SJSA1 (cell line): ENCODE measurements at regions not wholly inside any gene's neighbourhood (a gene's known extent, or its start where the extent isn't known, plus 50 kb on each side); places are given as distances from the start of the nearest gene placed in this dataset.
"Not testable (repeated sequence)": the region's sequence is repeated elsewhere in the genome, so short reads cannot be mapped to it uniquely, and the experiment has no call there.

Source experiments
- DNase-seq, 2 experiments: peaks; one replicate each; pipeline ENCODE4 v3.0.0-alpha.2; 2015 to 2020; ENCODE audit warnings: low spot score in 2 of 2, low read depth in 1 of 2
- H3K27ac ChIP-seq: fragments of 250-450 bp; sonication (Bioruptor Pico); 2 replicates; pipeline ENCODE4 v1.5.1; 2020; ENCODE audit warnings: mild to moderate bottlenecking, moderate library complexity
- H3K27me3 ChIP-seq: fragments of 250-450 bp; sonication (Bioruptor Pico); replicated peaks from 2 replicates; pipeline ENCODE4 v1.5.1; 2020; ENCODE audit warnings: mild to moderate bottlenecking, moderate library complexity
- H3K36me3 ChIP-seq: fragments of 250-450 bp; sonication (Bioruptor Pico); 2 replicates; pipeline ENCODE4 v1.5.1; 2020; ENCODE audit warnings: mild to moderate bottlenecking
- H3K4me1 ChIP-seq: fragments of 250-450 bp; sonication (Bioruptor Pico); replicated peaks from 2 replicates; pipeline ENCODE4 v1.6.1; 2021; ENCODE audit warnings: mild to moderate bottlenecking
- H3K4me3 ChIP-seq: fragments of 250-450 bp; sonication (Bioruptor Pico); 2 replicates; pipeline ENCODE4 v1.5.1; 2020; ENCODE audit warnings: mild to moderate bottlenecking
- H3K9me3 ChIP-seq: fragments of 250-450 bp; sonication (Bioruptor Pico); replicated peaks from 2 replicates; pipeline ENCODE4 v1.5.1; 2020; ENCODE audit warnings: mild to moderate bottlenecking

DNA sequence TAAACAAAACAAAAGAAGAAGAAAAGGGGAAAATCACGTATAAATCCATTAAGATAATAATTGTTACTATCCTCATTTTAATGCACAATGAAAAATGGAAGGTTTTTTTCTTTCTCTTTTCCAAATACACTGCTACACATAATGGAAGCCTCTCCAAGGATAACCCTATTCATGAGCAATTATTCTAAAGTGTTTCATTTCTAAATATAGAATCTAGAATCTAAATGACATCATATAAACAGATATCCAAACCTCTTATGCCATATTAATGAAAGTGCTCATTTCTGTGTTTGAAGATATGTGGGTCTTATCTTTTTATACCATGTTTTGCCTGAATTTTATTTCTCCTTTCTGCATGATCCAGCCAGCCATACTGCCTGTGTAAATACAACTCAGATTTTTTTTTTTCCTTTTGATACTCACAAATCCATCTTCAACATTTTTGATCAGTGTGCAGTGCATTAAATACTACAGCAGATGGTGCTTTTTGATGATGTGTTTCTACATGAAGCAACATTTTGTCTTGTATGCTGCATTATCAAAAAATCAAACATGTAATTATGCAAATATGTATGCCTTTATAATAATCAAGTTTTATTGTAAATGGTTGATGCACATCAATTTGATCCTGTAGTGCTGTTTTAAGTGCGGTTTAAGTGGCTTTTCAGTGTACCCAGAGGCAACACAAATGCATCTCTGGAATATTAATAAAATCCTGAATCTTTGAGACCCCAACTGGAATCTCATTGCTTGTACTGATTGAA lies 625.6 kb upstream of the PTBP2 start:
- H3K27me3 ChIP-seq: no peaks in the 10 kb centered on the region
- H3K4me3 ChIP-seq: no peak overlapping the region
- H3K9me3 ChIP-seq: no peaks in the 10 kb centered on the region
- no peak for DNase-seq
- no peak overlapping the region for H3K27ac ChIP-seq
- no peaks in the 10 kb centered on the region for H3K4me1 ChIP-seq
- no peaks in the 10 kb centered on the region for H3K36me3 ChIP-seq

GRCh38 chr1:96096613-96097321 lies 624.8 kb upstream of the PTBP2 start:
- Histone ChIP-seq H3K27me3 (no peaks in the 10 kb centered on the region), H3K9me3 (no peaks in the 10 kb centered on the region), H3K27ac (no peak overlapping the region), H3K4me1 (no peaks in the 10 kb centered on the region), H3K36me3 (no peaks in the 10 kb centered on the region), H3K4me3 (no peak overlapping the region)
- no peak for DNase-seq

DNA sequence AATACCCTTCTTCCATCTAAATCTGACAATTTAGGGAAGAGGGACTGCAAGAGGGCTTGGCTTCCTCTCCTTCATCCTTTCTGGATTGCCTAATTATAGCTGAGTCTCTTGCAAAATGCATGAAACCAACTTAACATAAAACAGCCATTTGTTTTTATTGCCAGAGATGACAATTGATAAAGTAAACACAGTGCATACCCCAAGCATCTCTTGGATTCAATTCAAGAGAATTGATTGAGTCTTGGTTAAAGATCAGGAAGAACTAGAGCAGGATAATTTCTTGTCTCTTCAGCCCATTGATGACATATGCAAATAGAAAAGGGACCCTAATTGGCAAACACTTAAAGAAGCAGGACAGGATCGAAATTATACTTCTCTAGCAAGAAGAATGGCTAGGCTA lies 617.1 kb upstream of the PTBP2 start:
- H3K27me3 ChIP-seq: no peaks in the 10 kb centered on the region

DNA sequence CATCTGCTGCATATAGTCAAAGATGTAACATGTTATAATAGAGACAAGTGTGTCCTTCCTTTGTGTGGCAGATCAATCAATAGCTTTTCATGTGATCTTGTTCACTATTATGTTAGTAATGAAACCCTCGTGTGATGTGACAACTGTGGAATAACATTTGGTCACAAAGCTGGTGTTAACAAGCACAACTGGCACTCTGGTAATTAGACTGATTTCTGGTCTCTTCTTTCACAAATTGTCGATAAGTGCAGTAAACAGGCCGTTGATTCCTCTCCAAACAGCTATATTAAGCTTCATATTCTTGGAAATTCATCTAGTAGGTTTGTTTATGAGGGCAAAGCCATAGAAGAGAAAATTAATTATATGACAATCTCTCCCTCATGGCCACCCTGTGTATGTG lies 616.7 kb upstream of the PTBP2 start:
- Histone ChIP-seq H3K4me3 (no peak overlapping the region), H3K36me3 (no peaks in the 10 kb centered on the region), H3K27ac (no peak overlapping the region), H3K27me3 (no peaks in the 10 kb centered on the region), H3K9me3 (no peaks in the 10 kb centered on the region), H3K4me1 (no peaks in the 10 kb centered on the region)
- no peak for DNase-seq

More for the DNA sequence above, 617.1 kb upstream of the PTBP2 start:
- H3K4me3 ChIP-seq: no peak overlapping the region
- DNase-seq: no peak
- H3K27ac ChIP-seq: no peak overlapping the region
- no peaks in the 10 kb centered on the region for H3K9me3 ChIP-seq
- no peaks in the 10 kb centered on the region for H3K36me3 ChIP-seq
- H3K4me1 ChIP-seq: no peaks in the 10 kb centered on the region

DNA sequence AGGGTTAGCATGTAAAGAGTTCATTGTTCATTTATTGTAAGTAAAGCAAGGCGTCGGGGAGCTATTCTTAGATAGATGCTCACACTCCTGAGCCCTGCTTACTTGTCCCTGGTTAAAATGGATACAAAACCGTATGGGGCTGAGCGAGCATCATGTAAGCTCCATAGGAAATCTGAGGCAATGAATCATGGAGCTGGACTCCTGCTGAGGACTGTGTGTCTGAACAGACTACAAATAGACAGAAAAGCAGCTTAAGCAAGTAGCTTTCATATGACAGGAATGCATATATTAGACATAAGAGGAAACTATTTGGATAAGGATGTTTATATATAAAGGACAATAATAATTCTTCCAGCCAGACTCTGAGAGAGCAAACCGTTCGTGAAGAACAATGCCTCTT lies 604.9 kb upstream of the PTBP2 start:
- Histone ChIP-seq H3K4me1 (no peaks in the 10 kb centered on the region), H3K36me3 (no peaks in the 10 kb centered on the region), H3K9me3 (no peaks in the 10 kb centered on the region), H3K27me3 (no peaks in the 10 kb centered on the region), H3K27ac (no peak overlapping the region), H3K4me3 (no peak overlapping the region)
- DNase-seq: no peak

GRCh38 chr1:96130432-96130831 lies 591.2 kb upstream of the PTBP2 start:
- Histone ChIP-seq H3K27me3 (no peaks in the 10 kb centered on the region), H3K4me1 (no peaks in the 10 kb centered on the region), H3K4me3 (no peak overlapping the region), H3K27ac (no peak overlapping the region), H3K9me3 (no peaks in the 10 kb centered on the region), H3K36me3 (no peaks in the 10 kb centered on the region)
- no peak for DNase-seq

DNA sequence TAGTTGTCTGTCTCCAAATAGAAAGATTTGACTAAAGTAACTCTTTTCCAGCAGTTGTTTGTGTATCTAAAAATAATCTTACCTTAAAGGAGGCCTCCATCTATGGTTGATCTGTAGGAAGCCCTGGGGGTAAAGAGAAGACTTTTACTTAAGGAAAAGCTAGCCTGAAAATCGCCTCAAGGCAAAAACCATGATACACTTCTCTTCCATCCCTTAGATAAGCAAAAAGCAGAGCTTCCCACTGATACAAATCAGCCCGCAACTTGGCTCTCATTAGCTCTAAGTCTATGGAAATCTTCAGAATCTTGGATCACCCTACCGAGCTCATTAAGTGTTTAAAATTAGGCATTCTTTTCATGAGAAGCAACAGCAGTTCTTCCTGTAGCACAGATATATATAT lies 576.9 kb upstream of the PTBP2 start:
- Histone ChIP-seq H3K9me3 (0 out of 2 replicates have a peak, but pooled peaks cover 3% of the 10 kb centered on the region), H3K27me3 (no peaks in the 10 kb centered on the region), H3K36me3 (no peaks in the 10 kb centered on the region), H3K27ac (no peak overlapping the region), H3K4me3 (no peak overlapping the region), H3K4me1 (no peaks in the 10 kb centered on the region)
- DNase-seq: no peak

- Histone ChIP-seq H3K9me3 (0 out of 2 replicates have a peak, but pooled peaks cover 3% of the 10 kb centered on the region), H3K27ac (no peak overlapping the region), H3K4me1 (no peaks in the 10 kb centered on the region), H3K4me3 (no peak overlapping the region), H3K36me3 (no peaks in the 10 kb centered on the region), H3K27me3 (no peaks in the 10 kb centered on the region)
- no peak for DNase-seq
Observed at GRCh38 chr1:96145492-96145891, 576.1 kb upstream of the PTBP2 start.

DNA sequence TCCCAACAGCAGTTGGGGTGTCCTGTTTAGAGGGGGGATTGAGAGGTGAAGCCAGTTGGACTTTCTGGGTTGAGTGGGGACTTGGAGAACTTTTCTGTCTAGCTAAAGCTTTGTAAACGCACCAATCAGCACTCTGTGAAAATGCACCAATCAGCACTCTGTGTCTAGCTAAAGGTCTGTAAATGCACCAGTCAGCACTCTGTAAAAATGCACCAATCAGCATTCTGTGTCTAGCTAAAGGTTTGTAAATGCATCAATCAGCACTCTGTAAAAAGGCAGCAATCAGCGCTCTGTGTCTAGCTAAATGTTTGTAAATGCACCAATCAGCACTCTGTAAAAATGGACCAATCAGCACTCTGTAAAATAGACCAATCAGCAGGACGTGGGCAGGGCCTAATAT lies 568.6 kb upstream of the PTBP2 start:
- H3K36me3 ChIP-seq, DNase-seq, H3K4me3 ChIP-seq, H3K4me1 ChIP-seq, H3K27ac ChIP-seq, H3K27me3 ChIP-seq, H3K9me3 ChIP-seq: not testable (repeated sequence)

DNA sequence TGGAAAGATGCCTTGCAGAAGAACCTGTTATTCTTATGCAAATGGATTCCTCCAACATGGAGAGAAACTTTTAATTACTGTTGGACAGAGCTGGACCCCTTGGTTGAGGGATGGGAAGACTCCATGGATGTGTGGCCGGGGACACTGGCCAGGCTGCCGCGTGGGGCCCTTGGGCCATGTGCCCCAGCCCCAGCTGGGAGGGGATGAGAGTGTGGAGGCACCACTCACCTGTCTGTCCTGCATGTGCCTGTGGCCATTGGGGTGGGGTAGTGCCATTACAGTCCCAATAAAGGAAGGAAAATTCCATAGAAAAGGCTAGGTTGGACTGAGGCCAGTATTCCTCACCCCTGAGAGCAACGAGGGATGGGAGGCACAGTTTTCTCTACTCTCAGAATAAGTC lies 564.5 kb upstream of the PTBP2 start:
- Histone ChIP-seq H3K36me3 (no peaks in the 10 kb centered on the region), H3K27me3 (no peaks in the 10 kb centered on the region), H3K4me1 (no peaks in the 10 kb centered on the region), H3K9me3 (no peaks in the 10 kb centered on the region; the same call in 1 of the 2 replicates), H3K4me3 (no peak overlapping the region), H3K27ac (no peak overlapping the region)
- no peak for DNase-seq

DNA sequence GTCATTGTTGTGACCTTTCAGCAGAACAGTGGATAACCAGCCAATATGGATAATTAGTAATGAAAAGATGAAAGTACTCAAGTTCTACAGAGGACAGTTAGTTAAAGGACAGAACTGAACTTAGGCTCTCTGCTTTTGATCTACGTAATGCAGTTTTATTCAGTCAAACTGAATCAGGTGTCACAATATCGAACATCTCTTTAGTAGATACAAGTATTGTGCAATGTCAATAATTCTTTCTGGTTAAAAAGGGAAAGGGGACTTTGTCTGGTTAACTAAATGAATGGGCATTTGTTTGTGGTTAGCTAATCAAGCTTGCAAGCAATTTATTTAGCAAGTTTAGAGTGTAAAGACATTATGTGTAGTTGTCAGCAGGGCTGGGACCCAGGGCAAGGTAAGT lies 562.2 kb upstream of the PTBP2 start:
- no peaks in the 10 kb centered on the region for H3K4me1 ChIP-seq
- DNase-seq: no peak
- no peaks in the 10 kb centered on the region for H3K36me3 ChIP-seq
- no peaks in the 10 kb centered on the region for H3K27me3 ChIP-seq
- H3K9me3 ChIP-seq: no peaks in the 10 kb centered on the region
- H3K27ac ChIP-seq: no peak overlapping the region
- H3K4me3 ChIP-seq: no peak overlapping the region

- no peaks in the 10 kb centered on the region for H3K4me1 ChIP-seq
- H3K27me3 ChIP-seq: no peaks in the 10 kb centered on the region
- no peak for DNase-seq
- no peaks in the 10 kb centered on the region for H3K9me3 ChIP-seq
- no peak overlapping the region for H3K4me3 ChIP-seq
- H3K27ac ChIP-seq: no peak overlapping the region
- H3K36me3 ChIP-seq: no peaks in the 10 kb centered on the region
Observed at GRCh38 chr1:96164053-96164452, 557.5 kb upstream of the PTBP2 start.

DNA sequence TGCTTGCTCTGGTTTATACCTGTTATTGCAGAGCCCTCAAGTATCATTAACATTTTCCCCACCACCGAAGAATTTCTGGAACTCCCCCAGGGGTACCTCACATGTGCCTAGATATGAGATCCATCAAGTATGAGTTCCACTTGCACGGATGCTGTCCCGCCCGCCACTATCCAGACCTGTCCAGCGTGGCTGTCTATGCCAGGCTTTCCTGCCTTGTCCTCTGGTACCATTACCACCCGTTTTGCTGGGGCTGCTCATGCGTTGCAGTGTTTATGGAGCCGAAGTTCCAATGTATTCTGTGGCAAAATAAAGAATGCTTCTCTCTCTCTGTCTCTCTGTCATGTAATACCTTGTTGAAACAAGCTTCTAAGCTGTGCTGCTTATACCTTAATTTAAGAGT lies 543.5 kb upstream of the PTBP2 start:
- Histone ChIP-seq H3K9me3 (no peaks in the 10 kb centered on the region), H3K4me1 (no peaks in the 10 kb centered on the region), H3K27ac (no peak overlapping the region), H3K4me3 (no peak overlapping the region), H3K36me3 (no peaks in the 10 kb centered on the region), H3K27me3 (no peaks in the 10 kb centered on the region; the same call in 1 of the 2 replicates)
- DNase-seq: no peak

DNA sequence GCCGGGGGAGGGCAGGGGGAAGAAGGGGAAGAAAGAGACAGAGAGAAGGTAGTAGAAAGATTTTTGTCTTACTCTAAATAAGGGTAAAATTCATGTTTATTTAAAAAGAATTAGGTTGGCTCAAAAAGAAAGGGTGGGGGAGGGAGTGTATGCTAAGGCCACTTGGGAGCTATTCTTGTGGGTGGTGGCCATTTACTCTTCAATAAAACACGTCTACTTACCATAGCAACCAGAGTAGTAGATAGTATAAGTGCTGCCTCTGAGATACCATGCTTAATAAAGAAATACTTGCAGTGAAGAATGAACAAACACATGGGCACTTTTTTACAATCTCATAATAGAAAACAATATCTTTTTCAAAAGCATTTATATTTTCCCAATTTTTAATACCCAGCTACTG lies 538.1 kb upstream of the PTBP2 start:
- no peaks in the 10 kb centered on the region; the same call in 1 of the 2 replicates for H3K27me3 ChIP-seq
- H3K36me3 ChIP-seq: no peaks in the 10 kb centered on the region
- no peak for DNase-seq
- no peak overlapping the region for H3K4me3 ChIP-seq
- H3K27ac ChIP-seq: no peak overlapping the region
- no peaks in the 10 kb centered on the region for H3K4me1 ChIP-seq
- H3K9me3 ChIP-seq: no peaks in the 10 kb centered on the region
